Activated T-helper 2 cell treated with anti-CD3 and anti-CD28 coated beads, Interferon-gamma antibody, Interleukin-2, Interleukin-4, amounts not matched to agents 10 μg/mL and 5 μg/mL and 100 μg/mL, durations not matched to agents 14 hours and 24 hours and 36 hours (primary cell): ENCODE measurements at regions not wholly inside any gene's neighbourhood (a gene's known extent, or its start where the extent isn't known, plus 50 kb on each side); places are given as distances from the start of the nearest gene placed in this dataset.

Source experiments
- DNase-seq: peaks from one replicate; pipeline ENCODE4 v3.0.0; 2021; ENCODE audit warnings: low spot score
- H3K27ac Mint-ChIP-seq: one replicate; pipeline ENCODE4 v1.8.0; 2021; ENCODE audit warnings: mixed read lengths
- H3K27me3 Mint-ChIP-seq: one replicate; pipeline ENCODE4 v1.8.0; 2021; ENCODE audit warnings: low read depth, mixed read lengths
- H3K36me3 Mint-ChIP-seq: one replicate; pipeline ENCODE4 v1.8.0; 2021; ENCODE audit warnings: low read depth, mixed read lengths
- H3K4me1 Mint-ChIP-seq: one replicate; pipeline ENCODE4 v1.8.0; 2021; ENCODE audit warnings: low read depth, mixed read lengths
- H3K4me3 Mint-ChIP-seq: one replicate; pipeline ENCODE4 v1.8.0; 2021; ENCODE audit warnings: low read depth, mild to moderate bottlenecking, moderate library complexity, mixed read lengths
- H3K9me3 Mint-ChIP-seq: one replicate; pipeline ENCODE4 v1.8.0; 2021; ENCODE audit warnings: mixed read lengths
- intact Hi-C: fragments of 100-400 bp; cut with micrococcal nuclease; formaldehyde crosslinking; loops from one replicate; pipeline ENCODE4 v1.15.1; 2023

DNA sequence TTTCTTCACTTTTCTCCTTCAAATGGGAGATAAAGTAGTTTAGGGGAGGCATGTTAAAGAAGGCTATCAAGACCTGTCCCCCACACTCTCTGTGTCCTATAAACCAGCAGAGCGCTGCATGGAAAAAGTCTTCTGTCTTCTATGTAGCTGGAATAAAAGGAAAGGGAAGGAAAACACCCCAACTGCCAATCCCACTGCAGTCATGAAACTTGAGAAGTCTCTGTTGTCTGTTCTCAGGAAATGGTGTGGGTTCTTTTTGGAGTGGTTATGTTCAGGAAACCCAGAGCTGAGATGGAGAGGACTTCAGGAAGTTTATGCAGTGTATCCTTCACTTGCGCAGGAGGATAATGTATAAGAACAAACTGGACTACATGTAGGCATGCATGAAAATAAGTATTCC lies 274.3 kb downstream of the GAS1 start:
- Mint-ChIP-seq H3K36me3 (no peaks in the 10 kb centered on the region), H3K4me1 (no peaks in the 10 kb centered on the region), H3K4me3 (no peak overlapping the region), H3K9me3 (peaks cover 9% of the 10 kb centered on the region), H3K27me3 (no peaks in the 10 kb centered on the region), H3K27ac (no peak overlapping the region)
- intact Hi-C loops, result no loop called here
- no peak for DNase-seq

DNA sequence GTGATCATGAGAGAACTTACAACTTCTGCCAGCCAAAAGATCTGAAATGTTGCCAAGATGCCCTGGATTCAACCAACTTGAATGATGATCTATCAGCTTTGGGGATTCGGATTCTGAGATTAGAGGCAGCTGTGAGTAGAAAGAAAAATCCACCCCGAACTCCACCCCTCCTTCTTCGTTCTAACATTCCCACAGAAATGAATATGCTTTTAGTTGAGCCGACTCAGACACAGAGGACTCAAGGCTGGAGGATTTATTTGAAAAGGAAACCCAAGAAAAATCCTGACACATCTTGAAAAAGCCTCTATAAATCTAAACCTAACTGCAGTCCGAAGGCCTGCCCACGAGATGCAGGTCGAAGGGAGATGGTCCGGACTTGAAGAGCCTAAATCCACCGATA lies 275.0 kb downstream of the GAS1 start:
- no peaks in the 10 kb centered on the region for H3K4me1 Mint-ChIP-seq
- H3K27me3 Mint-ChIP-seq, result no peaks in the 10 kb centered on the region
- H3K27ac Mint-ChIP-seq, result no peak overlapping the region
- DNase-seq, result no peak
- intact Hi-C loops, result no loop called here
- peaks cover 9% of the 10 kb centered on the region for H3K9me3 Mint-ChIP-seq
- no peaks in the 10 kb centered on the region for H3K36me3 Mint-ChIP-seq
- no peak overlapping the region for H3K4me3 Mint-ChIP-seq

DNA sequence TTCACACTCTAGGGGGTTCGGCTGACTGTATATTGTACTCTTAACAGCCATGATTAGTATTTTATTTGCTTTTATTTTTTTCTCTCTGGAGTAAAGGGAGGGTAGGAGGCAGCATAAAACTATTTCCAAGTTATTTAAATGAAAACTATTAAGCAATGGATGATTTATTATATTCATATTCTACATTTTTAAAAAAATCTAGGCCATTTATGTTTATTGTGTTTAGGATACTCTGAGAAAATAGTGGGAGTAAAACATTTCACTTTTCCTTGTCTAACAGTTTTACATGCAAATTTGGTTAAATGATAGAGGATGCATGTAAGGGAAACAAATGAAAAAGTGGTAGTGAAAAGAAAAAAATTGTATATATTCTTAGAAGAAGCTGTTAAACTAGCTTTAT lies 276.3 kb downstream of the GAS1 start:
- Mint-ChIP-seq H3K4me3 (no peak overlapping the region), H3K9me3 (peaks cover 9% of the 10 kb centered on the region), H3K27ac (no peak overlapping the region), H3K36me3 (no peaks in the 10 kb centered on the region), H3K4me1 (no peaks in the 10 kb centered on the region), H3K27me3 (no peaks in the 10 kb centered on the region)
- no peak for DNase-seq
- intact Hi-C loops, result no loop called here

DNA sequence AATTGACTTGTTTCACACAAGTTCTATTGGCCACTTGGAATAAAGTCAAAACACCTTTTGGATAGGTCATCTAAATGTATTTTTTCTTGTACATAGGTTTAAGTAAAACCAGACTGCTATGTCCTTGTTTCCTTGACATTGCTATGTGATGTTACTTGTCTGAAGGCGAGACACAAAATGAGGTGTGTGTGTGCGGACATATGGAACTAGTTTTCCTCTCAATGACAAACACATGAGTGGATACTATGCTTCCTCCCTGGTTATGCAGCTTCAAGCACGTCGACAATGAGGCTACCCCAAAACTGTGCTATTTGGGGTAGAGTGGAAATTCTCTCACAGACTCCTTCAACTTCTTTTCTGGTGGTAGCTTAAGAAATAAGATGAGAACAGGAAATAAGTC lies 276.8 kb downstream of the GAS1 start:
- H3K4me3 Mint-ChIP-seq, result no peak overlapping the region
- H3K27ac Mint-ChIP-seq, result no peak overlapping the region

DNA sequence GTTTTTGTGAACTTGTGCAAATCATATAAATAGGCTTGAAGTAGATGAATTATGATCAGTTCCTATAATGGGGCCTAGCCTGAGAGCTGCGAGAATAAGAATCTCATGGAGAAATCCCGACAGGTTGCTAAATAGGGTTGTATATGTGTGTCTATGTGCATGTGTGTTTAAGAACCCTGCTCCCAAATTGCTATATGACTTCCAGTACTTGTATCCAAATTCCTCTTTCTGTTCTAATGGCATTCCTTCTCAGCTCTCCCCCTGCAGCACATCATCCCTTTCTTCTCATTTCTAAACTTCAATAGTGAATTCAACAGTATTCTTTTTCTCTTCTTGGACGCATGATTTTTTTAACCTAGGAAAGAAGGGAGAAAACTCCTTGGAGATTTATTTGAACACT lies 277.2 kb downstream of the GAS1 start:
- Mint-ChIP-seq H3K36me3 (no peaks in the 10 kb centered on the region), H3K4me3 (no peak overlapping the region), H3K9me3 (peaks cover 9% of the 10 kb centered on the region), H3K27ac (no peak overlapping the region), H3K27me3 (no peaks in the 10 kb centered on the region), H3K4me1 (no peaks in the 10 kb centered on the region)
- DNase-seq, result no peak
- intact Hi-C loops, result no loop called here

More for the DNA sequence above, 276.8 kb downstream of the GAS1 start:
- intact Hi-C loops, result no loop called here
- Mint-ChIP-seq H3K9me3 (peaks cover 9% of the 10 kb centered on the region), H3K27me3 (no peaks in the 10 kb centered on the region), H3K4me1 (no peaks in the 10 kb centered on the region), H3K36me3 (no peaks in the 10 kb centered on the region)
- no peak for DNase-seq

DNA sequence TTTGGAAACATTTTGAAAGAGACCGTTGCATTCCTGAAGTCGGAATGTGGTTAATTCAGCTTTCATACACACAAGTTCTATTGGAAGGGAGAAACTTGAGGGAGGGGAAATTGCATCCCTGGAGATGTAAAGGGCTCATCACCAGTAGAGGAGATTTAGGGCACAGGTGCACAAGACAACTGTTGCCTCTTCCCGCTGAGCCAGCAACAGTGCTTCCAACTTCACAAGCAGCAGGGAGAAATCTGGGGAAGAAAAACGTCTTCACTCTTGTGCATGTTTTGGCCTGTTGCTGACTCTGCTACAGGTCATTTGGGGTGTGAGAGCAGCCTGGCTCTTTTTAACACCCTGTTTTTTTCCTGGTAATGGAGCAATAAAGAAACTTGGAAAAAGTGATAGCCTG lies 277.9 kb downstream of the GAS1 start:
- Mint-ChIP-seq H3K4me3 (no peak overlapping the region), H3K9me3 (peaks cover 9% of the 10 kb centered on the region), H3K27me3 (no peaks in the 10 kb centered on the region), H3K27ac (no peak overlapping the region), H3K36me3 (no peaks in the 10 kb centered on the region), H3K4me1 (no peaks in the 10 kb centered on the region)
- intact Hi-C loops, result no loop called here
- DNase-seq, result no peak

DNA sequence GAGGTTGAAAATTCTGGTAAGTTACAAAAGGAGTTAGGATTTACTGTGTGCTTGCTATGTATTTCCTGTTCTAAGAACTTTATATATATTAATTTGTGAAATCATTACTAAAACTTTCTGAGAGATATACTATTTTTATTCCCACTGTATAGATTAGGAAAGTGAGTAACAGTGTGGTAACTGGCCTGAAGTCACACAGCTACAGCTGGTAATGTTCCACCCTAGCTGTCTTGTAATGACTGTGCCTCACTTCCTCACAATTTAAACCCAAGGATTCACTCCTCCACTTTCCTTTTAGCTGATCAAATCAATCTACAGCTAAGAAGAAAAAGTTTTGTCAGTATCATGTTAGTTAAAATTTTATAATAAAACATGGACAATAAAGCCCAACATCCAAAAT lies 278.8 kb downstream of the GAS1 start:
- H3K9me3 Mint-ChIP-seq, result peaks cover 9% of the 10 kb centered on the region
- H3K4me3 Mint-ChIP-seq, result no peak overlapping the region
- intact Hi-C loops, result no loop called here
- no peak overlapping the region for H3K27ac Mint-ChIP-seq
- no peak for DNase-seq
- no peaks in the 10 kb centered on the region for H3K27me3 Mint-ChIP-seq
- no peaks in the 10 kb centered on the region for H3K36me3 Mint-ChIP-seq
- no peaks in the 10 kb centered on the region for H3K4me1 Mint-ChIP-seq

DNA sequence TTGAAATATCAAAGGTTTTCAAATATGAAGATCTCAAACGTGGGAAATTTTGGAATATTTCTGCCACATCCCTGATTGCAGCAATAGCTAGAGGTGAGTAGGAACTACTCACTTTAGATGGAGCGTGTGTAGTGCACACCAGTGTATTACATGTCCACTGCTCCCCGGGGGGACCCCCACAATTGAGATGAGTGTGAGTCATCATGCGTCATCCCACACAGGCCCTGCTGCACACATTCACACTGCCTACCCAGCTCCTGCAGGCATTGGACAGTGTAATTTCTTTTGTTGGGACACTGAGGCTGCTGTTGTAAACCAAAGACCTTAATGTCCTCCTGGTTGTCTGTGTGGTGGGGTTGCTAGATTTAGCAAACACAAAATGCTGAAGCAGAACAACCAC lies 280.0 kb downstream of the GAS1 start:
- H3K4me3 Mint-ChIP-seq, result no peak overlapping the region
- H3K27ac Mint-ChIP-seq, result no peak overlapping the region
- no peak for DNase-seq
- H3K9me3 Mint-ChIP-seq, result peaks cover 9% of the 10 kb centered on the region
- no peaks in the 10 kb centered on the region for H3K27me3 Mint-ChIP-seq
- H3K36me3 Mint-ChIP-seq, result no peaks in the 10 kb centered on the region
- H3K4me1 Mint-ChIP-seq, result no peaks in the 10 kb centered on the region
- intact Hi-C loops, result no loop called here

DNA sequence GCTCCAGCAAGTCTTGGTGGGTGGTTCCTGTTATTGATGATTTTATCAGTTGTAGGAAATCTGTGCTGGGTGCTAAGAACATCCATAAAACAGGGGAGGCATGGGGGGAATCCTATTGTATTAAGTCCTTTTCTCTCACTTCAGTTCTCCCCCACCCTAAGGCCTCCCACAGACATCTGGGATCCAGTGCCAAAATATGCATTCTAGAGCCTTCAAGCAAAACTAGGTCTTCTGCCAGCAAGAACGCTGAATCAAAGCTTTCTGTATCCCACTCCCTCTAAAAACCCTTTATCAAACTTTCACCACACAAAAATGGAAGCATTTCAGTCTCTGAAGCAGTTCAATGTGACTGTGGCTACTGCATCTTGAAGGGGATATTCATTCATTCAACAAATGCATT lies 281.9 kb downstream of the GAS1 start:
- no peak for DNase-seq
- no peaks in the 10 kb centered on the region for H3K36me3 Mint-ChIP-seq
- H3K4me3 Mint-ChIP-seq, result no peak overlapping the region
- H3K9me3 Mint-ChIP-seq, result no peaks in the 10 kb centered on the region
- intact Hi-C loops, result no loop called here
- H3K27ac Mint-ChIP-seq, result no peak overlapping the region
- no peaks in the 10 kb centered on the region for H3K27me3 Mint-ChIP-seq
- H3K4me1 Mint-ChIP-seq, result no peaks in the 10 kb centered on the region

DNA sequence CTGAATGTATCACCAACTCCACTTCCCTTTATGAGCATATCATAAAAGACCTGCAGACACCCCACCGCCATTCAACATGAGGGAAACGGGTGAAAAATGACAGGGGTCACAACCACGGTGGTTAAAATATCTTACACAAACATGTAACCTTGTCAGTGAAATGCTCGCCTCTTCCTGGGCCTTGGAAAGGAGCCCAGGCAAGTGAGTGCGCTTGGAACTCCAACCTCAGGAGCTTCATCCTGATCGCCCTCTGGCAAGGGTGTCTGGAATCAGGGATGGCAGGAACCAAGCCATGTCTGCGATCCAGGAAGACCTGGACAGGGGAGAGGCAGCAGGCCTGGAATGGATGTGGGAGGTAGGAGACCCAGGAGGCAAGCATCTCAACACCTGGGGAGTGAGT lies 282.7 kb downstream of the GAS1 start:
- Mint-ChIP-seq H3K4me1 (peaks cover 5% of the 10 kb centered on the region), H3K36me3 (no peaks in the 10 kb centered on the region), H3K4me3 (no peak overlapping the region), H3K27me3 (no peaks in the 10 kb centered on the region), H3K9me3 (no peaks in the 10 kb centered on the region), H3K27ac (no peak overlapping the region)
- intact Hi-C loops, result no loop called here
- DNase-seq, result no peak

DNA sequence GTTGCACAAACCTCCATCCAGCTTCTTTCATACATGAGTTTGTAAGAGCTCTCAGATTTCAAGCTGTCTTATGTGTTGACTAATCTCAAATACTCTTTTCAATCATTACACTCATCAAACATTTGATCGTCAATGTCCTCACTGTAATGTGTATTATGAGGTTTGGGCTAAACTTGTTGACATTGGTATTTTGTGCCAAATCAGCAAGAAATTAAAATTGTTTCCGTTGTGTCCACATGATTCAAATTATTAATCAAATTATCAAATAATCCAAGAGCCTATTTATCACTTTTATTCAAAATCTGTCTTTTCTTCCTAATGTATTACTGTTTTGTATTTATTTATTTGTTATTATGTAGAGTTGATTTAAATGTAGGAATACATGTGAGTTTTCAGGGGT lies 283.4 kb downstream of the GAS1 start:
- DNase-seq, result no peak
- H3K4me1 Mint-ChIP-seq, result peaks cover 5% of the 10 kb centered on the region
- H3K4me3 Mint-ChIP-seq, result no peak overlapping the region
- H3K9me3 Mint-ChIP-seq, result no peaks in the 10 kb centered on the region
- H3K36me3 Mint-ChIP-seq, result no peaks in the 10 kb centered on the region
- no peaks in the 10 kb centered on the region for H3K27me3 Mint-ChIP-seq
- H3K27ac Mint-ChIP-seq, result no peak overlapping the region
- intact Hi-C loops, result no loop called here

DNA sequence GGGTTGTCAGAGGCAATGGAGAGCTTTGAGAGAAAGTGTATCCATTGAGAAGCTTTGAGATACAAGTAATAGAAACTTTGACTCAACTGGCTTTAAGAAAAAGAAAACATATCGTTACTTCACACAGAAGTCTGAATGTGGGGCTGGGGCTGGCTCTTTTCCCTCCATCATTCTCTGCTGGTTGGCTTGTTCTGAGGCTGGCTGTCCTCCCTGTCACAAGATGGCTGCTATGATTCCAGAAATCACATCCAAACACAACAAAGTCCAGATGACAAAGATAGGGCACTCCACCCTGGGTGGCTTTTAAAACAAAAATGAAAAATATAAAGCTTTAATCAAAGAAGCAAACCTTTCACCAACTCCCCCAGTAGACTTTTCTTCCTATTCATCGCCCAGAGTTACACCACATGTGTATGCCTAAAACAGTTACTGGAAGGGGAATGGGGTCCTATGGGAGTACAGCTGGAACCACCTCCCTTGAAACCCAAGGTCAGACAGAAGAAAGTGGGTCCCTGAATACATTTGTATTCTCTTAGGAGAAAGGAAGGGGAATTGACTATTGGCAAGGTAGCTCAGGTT lies 284.3 kb downstream of the GAS1 start:
- Mint-ChIP-seq H3K27me3 (no peaks in the 10 kb centered on the region), H3K27ac (no peak overlapping the region), H3K9me3 (no peaks in the 10 kb centered on the region), H3K4me1 (peaks cover 5% of the 10 kb centered on the region), H3K4me3 (no peak overlapping the region), H3K36me3 (no peaks in the 10 kb centered on the region)
- intact Hi-C loops, result no loop called here
- DNase-seq, result no peak

DNA sequence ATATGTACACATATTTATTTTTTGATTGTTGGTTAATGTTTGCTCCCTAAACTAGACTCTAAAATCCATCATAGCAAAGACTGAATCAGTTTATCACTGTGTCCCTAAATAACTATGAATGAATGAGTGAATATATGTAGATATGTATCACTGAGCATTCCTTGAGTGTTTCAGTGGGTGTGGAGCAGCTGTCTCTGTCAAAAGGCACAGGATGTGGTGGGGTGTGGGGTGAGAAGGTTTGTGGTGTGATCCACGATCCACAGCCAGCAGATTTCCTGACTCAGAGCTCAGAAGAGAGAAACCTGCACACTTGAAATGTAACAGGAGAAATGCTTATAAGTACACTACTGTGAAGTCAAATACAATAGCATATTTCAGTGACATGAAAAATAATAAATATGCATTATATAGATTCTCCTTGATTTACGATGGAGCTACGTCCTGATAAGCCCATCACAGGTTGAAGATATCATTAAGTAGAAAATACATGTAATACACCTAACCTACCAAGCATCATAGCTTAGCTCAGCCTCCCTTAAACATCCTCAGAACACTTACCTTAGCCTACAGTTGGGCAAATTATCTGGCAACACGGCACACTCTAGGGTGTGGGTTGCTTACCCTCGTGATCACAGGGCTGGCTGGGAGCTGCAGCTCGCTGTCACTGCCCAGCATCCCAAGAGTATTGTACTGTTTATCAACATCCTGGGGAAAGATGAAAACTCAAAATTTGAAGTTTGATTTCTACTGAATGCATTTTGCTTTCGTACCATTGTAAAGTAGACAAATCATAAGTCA lies 287.0 kb downstream of the GAS1 start:
- no peak for DNase-seq
- Mint-ChIP-seq H3K9me3 (no peaks in the 10 kb centered on the region), H3K27me3 (no peaks in the 10 kb centered on the region), H3K36me3 (no peaks in the 10 kb centered on the region), H3K4me3 (no peak overlapping the region), H3K27ac (no peak overlapping the region), H3K4me1 (peaks cover 5% of the 10 kb centered on the region)
- intact Hi-C loops, result no loop called here
